NCI-H2029 (cell line): ENCODE measurements at regions not wholly inside any gene's neighbourhood (a gene's known extent, or its start where the extent isn't known, plus 50 kb on each side); places are given as distances from the start of the nearest gene placed in this dataset.
"Not testable (repeated sequence)": the region's sequence is repeated elsewhere in the genome, so short reads cannot be mapped to it uniquely, and the experiment has no call there.

ENCODE experiments used
- DNase-seq: peaks from one replicate; lab custom pipeline; 2025; lab: John Stamatoyannopoulos, UW

DNA sequence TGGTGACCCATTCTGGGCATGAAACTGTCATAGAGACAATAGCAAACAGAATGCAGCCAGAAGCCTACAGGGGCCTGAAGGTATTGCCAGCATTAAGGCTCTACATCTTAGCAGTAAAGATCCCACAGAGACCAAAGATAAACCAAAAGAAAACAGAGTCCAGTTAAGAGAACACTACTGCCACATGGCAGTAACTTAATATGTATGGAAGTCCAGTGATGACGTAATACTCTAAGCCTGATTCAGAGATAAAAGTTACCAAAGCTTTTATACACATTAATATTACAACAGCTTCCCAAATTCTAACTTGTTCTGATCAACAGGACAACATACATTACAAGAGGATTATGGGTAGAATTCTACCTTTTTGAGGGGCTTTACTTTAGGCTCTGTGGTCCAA, 371.5 kb downstream of the PRELID2 start:
- DNase-seq, result no peak

DNA sequence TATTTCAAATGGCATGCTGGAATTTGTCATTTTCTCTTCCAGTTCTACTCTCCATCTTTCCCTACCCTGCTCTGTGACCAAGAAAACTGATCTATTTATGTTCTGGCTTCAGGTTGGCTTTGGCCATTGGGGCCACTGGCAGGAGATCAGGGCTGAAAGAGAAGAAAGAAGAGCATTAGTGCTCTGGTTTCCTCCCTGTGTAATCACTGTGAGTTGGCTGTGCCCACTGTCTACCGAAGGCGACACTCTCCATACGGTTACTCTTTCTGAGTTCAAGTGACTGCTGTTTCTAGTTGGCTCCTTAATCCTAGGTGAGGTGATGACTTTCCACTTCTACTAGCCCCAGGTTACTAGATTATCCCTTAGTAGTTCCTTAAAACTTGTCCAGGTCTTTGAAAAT, 372.6 kb downstream of the PRELID2 start:
- no peak for DNase-seq

DNA sequence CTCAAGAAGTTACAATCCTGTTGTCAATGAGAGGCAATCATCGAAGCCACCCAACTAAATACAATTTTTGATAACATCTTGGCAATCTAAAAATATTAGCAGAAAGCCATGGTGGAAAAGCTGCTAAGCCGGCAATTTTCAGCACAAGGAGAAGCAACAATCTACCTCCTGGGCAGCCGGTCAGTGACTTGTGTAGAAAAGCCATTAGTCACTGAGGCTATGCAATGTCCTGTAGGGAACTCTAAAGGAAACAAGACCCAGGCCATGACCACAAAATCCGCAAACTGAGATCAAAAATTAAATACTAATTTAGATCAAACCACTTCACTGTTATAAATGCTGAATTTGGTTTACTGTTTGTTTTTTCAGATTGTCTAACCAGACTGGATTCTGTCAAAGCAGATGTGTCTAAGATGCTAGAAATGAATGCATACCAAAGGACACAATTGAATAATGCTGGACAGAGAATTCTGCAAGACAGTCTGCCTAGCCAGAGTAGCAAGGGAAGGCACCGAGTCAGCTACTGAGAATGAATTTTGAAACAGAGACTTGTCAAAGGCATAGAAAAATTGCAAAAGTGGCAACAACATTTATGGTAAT, 384.8 kb downstream of the PRELID2 start:
- no peak for DNase-seq

DNA sequence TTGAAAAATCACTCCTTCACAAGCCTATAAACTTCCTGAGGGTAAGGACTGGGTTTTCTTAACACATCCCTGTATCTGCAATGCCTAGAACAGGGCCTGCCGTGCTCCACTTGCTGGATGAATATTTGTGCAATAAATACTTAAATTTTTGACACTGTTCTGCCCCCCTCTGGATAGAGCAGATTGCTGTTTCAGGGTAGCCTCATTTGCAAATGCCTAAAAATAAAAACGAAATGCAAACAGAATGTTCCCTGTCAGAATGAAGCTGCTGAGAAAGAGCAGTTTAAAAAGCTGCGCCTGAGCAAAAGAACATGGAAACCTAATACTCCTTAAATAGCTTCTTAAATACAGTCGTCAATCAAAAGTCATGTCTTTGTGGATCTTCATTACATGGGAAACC, 385.3 kb downstream of the PRELID2 start:
- DNase-seq, result no peak

DNA sequence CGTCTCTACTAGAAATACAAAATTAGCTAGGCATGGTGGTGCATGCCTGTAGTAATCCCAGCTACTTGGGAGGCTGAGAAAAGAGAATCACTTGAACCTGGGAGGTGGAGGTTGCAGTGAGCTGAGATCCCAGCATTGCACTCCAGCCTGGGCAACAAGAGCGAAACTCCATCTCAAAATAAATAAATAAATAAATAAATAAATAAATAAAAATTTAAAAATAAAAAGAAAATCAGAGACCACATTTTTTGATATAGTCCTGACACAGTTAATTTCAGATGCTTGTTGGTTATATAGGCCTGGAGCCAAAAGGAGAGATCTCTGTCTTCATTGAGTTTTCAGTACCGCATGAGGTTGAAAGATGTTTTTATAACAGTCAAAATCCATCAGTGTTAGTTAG, 388.3 kb downstream of the PRELID2 start:
- not testable (repeated sequence) for DNase-seq

DNA sequence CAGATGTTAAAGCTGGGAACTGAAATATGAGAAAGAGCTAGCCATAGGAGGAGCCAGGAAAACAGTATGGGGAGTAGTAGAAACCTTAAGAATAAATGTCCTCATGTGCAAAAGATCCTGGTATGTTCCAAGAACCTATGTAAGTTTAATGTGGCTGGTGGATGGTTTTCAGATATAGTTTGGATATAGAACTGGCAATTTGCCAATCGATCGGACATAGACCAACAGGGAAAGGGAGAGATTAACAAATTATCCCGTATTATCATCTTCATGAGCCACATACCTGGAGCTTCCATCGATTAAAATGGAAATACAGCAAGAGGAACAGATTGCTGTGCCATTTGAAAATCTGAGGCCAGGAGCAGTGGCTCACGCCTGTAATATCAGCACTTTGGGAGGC, 388.7 kb downstream of the PRELID2 start:
- DNase-seq, result no peak

DNA sequence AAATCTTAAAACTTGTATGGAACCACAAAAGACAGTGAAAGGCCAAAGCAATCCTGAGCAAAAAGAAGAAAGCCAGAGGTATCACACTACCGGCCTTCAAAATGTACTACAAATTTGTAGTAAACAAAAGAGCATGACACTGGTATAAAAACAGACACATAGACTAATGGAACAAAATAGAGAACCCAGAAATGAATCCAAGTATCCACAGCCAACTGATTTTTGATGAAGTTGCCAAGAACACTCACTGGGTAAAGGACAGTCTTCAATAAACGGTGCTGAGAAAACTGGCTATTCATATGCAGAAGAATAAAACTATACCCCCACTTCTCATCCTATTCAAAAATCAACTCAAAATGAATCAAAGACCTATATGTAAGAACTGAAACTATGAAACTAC, 390.1 kb downstream of the PRELID2 start:
- no peak for DNase-seq

DNA sequence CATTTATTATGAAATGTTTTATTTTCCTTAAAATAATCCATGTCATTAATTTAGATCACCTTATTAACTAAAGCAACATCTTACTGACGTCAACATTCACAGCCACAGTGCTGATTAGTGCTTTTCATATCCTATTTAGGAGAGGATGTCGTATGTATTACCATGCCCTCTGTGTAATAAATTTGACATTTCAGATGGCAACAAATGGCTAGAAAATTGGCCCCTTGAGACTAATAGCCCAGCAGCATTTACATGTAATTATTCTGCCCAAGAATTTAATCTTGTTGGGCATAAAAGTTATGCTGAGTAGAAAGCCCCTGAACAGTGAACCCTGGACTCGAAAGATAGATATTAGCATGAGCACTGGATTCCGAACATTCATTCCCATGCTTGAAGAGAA, 391.2 kb downstream of the PRELID2 start:
- DNase-seq, result no peak

DNA sequence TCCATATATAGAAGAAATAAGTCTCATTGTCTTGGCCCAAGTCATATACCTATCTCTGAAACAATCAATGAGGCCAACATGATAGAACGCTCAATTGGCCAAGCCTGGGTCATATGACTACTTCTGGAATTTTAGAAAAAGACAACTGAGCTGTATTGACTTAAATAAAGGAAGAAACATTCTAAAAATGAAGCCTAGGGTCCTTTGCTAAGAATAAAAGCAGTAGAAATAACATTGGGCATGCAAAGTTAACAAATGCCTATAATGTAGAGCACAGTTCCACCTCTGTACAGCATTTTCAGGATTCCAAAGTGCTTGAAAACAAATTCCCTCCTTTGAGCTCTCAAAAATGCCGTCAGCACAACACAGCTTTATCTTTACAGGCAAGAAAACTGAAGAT, 391.8 kb downstream of the PRELID2 start:
- no peak for DNase-seq

DNA sequence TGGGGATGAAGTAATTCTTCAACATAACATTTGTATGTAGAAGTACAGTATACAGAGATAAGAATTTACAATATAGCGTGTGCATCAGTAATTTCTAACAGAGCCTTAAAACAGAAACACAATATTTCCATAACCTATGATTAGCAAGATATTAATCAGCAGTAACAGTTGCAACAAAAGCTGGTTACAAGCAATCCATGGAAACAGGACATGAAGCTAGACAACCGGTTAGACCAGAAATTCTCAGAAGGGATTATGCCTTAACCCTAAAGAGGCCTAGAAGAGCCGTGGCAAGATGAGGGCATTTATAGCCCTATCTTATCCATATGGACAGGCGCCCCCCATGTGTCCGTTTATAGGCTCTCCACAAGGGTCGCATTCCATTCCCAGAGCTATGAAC, 392.5 kb downstream of the PRELID2 start:
- DNase-seq, result not testable (repeated sequence)

DNA sequence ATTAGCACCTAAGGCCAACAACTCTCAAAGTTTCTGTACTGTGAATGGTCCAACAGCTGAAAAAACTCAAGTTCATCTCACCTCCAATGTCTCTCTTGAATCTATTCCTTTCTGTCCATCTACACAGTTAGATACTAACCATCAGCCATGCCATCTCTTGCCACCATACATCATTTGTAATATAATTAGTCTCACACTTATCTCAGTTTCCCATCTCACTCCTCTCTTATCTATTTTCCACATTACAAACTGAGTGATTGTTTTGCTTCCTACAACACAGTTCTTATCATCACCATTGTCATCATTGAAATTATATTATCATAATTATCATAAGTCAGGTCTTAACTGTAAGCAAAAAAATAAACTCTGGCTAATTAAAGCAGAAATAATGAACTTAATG, 393.9 kb downstream of the PRELID2 start:
- DNase-seq, result no peak

DNA sequence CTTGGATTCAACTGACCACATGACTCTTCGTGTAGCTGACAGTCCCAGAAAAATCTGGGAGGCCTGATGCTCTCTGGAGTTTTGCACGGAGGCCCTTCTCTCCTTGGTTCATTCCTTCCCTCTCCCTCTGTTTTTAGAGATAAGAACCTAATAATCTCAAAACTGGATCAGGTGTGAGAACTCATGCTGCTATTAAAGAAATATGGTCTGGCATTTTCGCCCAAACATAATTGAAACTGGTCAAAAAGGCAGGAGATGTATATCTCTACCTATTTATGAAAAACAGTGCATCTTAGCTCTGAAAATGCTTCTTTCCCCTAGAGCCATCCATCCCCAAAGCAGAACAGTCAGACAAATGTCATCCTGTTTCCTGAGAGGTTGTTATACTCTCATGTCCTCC, 397.5 kb downstream of the PRELID2 start:
- DNase-seq, result no peak

DNA sequence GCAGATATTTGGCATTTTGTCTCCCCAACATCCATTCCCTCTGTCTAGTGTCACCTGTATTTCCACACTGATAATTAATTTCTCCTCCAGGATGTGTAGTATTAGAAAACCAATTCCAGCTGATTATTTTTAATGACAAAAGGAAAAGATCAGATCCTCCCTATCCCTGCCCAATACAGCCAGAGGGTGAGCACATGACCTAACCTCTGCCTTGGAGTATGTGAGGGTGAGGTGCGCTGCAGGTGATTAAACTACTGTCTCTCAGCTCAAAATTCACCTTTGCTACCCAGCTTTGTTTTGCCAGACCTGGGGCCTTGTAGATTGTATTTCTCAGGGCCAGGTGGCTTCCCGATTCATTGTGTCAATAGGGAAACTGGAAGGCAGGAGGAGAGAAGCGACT, 402.1 kb downstream of the PRELID2 start:
- no peak for DNase-seq

DNA sequence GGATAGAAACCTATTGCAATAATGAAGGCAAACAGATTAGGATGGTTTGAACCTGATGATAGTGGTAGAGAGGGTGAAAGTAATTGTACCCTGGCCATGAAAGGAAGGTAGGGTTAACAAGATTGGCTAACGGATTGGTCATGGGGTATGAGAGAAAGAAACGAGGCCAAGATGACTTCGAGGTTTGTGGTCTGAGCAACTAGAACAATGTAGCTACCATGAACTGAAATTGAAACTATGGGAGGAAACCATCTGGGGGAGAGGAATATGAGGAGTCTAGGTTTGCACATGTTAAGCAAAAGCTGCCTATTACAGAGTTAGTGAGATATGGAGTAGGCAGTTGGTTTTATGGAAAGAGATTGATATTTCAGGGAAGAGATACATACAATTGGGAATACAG, 406.0 kb downstream of the PRELID2 start:
- no peak for DNase-seq

DNA sequence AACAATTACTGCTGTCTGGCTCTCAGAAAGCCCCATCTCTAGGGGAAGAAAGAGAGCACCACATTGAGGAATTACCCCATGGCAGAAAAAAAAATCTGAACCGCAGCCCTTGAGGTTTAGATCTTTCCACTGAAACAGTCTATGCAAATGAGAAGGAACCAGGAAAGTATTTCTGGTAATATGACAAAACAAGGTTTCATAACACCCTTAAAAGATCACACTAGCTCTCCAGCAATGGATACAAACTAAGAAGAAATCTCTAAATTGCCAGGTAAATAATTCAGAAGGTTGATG, 427.1 kb downstream of the PRELID2 start:
- no peak for DNase-seq

DNA sequence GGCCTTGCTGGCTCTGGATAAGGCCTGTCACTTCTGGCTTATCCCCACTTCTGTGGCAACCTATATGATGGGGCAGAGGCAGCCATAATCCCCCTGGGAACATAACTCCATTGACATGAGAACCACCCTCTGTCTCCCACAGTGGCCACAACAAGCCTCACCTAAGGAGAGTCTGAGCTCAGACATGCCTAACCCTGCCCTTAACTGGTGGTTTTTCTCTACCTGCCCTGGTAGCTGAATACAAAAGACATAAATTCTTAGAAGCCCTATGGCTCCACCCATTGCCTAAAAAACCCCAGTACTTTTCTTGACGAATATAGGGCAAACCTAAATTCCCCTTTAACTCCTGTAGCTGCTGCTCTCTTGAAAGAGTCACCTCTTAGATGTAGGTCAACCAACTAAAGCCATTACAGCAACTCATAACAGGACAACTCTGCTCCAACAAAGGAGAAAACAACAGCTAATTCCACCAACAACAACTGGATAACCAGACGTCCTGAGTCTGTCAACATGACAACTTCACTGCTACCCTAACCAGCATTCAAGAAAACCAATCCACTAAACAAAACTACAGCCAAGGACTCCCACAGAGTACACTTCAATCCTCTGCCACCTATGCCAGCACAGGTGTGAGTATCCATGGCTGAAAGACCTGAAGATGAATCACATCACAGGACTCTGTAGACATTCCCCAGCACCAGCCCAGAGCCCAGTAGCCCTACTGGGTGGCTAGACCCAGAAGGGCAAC, 427.7 kb downstream of the PRELID2 start:
- no peak for DNase-seq

DNA sequence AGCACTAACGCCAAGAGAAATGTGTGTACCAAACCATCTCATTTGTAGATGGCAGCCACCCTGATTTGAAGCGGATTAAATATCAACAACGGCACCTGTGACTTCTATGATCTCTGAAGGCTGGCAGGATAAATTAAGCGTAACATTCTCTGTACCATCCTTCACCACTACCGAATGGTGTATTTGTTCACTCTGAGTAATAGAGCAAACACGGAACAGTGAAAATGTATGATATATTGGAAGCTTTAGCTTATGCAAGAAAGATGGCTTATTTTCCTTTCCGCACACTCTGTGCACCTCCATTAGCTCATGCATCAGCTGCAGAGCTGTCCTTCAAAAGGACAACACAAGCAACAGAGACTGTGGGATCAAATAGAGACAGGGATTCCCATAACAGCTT, 431.1 kb downstream of the PRELID2 start:
- DNase-seq, result no peak

DNA sequence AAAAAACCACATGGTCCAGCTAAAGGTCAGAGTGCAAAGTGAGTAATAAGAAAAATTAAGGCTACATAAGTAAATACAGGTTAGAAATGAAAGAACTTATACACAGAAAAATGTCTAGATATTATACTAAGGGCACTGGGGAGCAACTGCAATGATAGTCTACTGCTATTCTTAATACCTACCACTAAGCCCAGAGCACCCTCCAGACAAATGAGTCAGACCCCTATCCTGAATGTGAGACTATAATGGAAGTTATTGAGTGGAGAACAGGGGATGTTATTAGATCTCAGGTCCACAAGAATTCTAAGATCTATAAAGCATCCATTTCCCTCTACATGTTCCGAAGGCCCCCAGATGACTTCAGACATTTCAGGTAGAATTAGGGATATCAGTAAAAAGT, 438.3 kb downstream of the PRELID2 start:
- DNase-seq, result no peak

DNA sequence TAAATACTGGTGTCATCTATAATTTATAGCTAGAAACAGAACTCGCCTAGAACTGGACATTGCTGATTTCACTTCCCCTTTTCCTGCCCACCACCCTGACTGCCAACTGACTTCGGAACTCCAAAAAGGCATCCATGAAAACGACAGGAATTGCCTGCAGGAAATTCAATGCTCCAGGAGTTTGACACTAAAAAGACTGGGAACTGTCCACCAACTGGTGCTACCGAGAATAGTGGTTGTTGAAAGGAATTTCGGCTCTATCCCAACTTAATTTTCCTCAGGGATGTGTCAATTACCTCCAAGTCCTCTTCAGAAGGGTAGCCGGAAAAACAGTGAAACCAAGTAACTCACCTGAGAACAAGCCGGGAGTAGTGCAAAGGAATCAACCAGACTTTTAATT, 440.0 kb downstream of the PRELID2 start:
- DNase-seq, result not testable (repeated sequence)

DNA sequence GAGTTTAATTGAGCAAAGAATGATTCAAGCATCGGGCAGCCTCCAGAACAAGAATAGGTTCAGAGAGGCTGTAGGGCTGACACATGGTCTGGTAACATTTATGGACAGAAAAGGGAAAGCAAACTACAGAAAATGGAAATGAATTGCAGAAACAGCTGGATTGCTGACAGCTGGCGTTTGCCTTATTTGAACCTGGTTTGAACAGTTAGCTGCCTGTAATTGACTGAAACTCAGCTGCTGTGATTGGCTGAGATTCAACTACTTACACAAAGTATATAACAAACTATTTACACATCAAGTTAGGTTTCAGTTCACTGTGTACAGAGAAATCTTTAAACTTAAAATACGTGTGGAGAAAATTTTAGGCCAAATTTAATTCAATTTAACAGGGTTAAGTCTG, 441.7 kb downstream of the PRELID2 start:
- DNase-seq, result no peak

DNA sequence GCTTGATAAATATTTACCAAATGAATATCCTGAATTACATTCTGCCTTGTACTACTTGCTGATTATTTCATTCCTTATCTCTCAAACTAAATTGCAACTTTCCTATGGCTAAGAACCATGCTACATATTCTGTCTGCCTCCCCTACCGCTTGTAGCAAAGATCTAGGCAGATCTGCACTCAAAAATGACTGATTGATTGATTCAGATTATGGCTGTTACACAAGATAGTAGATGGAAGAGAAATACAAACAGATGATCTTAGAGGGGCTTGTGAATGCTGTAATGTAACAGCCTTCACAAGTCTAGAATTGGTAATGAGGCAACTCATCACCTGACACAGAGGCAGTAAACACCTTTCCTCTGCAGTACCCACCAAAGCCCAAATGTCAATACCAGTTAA, 446.1 kb downstream of the PRELID2 start:
- no peak for DNase-seq

DNA sequence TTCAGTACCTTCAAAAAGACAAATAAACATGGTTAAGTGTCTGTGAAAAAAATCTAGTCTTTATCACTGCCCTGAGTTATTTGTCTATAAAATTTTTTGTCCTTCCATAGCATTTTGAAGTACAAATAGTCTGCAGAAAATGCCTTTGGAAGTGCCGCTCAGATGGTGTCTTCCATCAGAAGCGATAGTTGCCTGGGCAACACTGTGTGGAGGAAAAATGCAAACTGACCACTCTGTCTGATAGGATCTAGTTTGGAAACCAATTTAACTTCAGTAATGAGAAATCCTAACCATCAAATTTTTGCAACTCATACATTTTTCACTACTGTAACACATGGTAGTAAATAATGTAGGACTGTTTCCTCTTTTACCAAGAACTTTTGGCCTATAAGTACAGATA, 449.9 kb downstream of the PRELID2 start:
- DNase-seq, result no peak

DNA sequence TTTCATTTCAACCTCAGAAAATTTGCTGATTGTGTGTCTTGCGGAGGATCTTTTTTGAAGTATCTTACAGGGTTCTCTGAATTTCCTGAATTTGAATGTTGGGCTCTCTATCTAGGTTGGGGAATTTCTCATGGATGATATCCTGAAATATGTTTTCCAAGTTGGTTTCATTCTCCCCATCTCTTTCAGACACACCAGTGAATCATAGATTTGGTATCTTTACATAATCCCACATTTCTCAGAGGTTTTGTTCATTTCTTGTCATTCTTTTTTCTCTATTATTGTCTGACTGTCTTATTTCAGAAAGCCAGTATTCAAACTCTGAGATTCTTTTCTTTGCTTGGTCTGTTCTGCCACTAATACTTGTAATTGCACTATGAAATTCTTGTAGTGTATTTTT, 456.9 kb downstream of the PRELID2 start:
- no peak for DNase-seq

DNA sequence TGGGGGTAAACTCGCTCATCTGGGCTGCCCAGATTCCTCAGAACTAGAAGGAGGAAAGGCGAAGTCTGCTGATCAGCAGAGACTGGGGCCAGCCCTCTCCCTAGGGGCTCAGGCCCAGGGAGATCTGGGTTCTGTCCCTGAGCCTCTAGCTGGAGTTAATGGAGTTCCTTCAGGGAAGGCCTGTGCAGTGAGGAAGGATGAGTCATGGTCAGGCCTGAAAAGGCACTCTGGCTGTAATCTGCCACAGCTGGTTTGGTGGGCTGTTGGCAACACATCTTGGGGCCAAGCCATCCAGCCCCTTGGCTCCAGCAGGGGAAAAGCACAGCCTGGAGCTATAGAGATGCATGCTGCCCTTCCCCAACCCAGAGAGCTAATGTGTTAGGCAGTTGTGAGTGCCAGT, 459.6 kb downstream of the PRELID2 start:
- DNase-seq, result no peak
